Small intestine (tissue), 7 donors: ENCODE measurements at regions not wholly inside any gene's neighbourhood (a gene's known extent, or its start where the extent isn't known, plus 50 kb on each side); places are given as distances from the start of the nearest gene placed in this dataset.
A peak's percentile ranks its signal among the peaks of the same experiment; 100 is the strongest.

Source experiments
- DNase-seq, 2 donors: peaks; one replicate each; pipeline versions ENCODE4 v3.0.0 to v3.0.0-alpha.2; 2013
- FAIRE-seq: peaks from 2 replicates; lab custom pipeline; 2012; peaks lifted over from hg19 to GRCh38; lab: Jason Lieb, UNC
- H3K27ac ChIP-seq, 3 donors: one replicate each; pipeline ENCODE4 v1.5.1; 2013; ENCODE audit warnings: low read length in 2 of 3, mild to moderate bottlenecking in 2 of 3, control low read depth in 1 of 3, inconsistent platforms in 1 of 3, low read depth in 1 of 3, moderate library complexity in 1 of 3
- H3K27me3 ChIP-seq, 3 donors: one replicate each; pipeline ENCODE4 v1.6.1; 2013; ENCODE audit warnings: low read length in 3 of 3, inconsistent platforms in 1 of 3; ENCODE audit not compliant: control insufficient read depth in 3 of 3, insufficient read depth in 3 of 3
- H3K36me3 ChIP-seq, 3 donors: one replicate each; pipeline ENCODE4 v1.6.1; 2013; ENCODE audit warnings: low read length in 3 of 3, inconsistent platforms in 1 of 3, low read depth in 1 of 3, mild to moderate bottlenecking in 1 of 3, moderate library complexity in 1 of 3; ENCODE audit not compliant: control insufficient read depth in 3 of 3, insufficient read depth in 2 of 3
- H3K4me1 ChIP-seq, 3 donors: one replicate each; pipeline ENCODE4 v1.6.1; 2013; ENCODE audit warnings: low read length in 2 of 3, inconsistent platforms in 1 of 3, low read depth in 1 of 3, mild to moderate bottlenecking in 1 of 3, moderate library complexity in 1 of 3; ENCODE audit not compliant: control insufficient read depth in 3 of 3, insufficient read depth in 2 of 3
- H3K4me3 ChIP-seq, 3 donors: one replicate each; pipeline ENCODE4 v1.5.1; 2013; ENCODE audit warnings: low read length in 3 of 3, control low read depth in 1 of 3, inconsistent platforms in 1 of 3, low read depth in 1 of 3, mild to moderate bottlenecking in 1 of 3, moderate library complexity in 1 of 3
- H3K9me3 ChIP-seq, 2 donors: one replicate each; pipeline ENCODE4 v1.6.1; 2013; ENCODE audit warnings: low read depth in 1 of 2, low read length in 1 of 2; ENCODE audit not compliant: control insufficient read depth in 2 of 2, insufficient read depth in 1 of 2
- WGBS, 3 donors: extraction: QIAGEN DNeasy Blood & Tissue Kit; methylation state at CpG; one replicate each; pipeline ENCODE4 v1.1.7; 2013; 5-methylcytosine and 5-hydroxymethylcytosine counted together
- donor health status: healthy with polysubstance abuse.
- donor health status: control.
- donor health status: control.
- donor health status: Bipolar disorder and iron deficiency.
- donor health status: healthy.

DNA sequence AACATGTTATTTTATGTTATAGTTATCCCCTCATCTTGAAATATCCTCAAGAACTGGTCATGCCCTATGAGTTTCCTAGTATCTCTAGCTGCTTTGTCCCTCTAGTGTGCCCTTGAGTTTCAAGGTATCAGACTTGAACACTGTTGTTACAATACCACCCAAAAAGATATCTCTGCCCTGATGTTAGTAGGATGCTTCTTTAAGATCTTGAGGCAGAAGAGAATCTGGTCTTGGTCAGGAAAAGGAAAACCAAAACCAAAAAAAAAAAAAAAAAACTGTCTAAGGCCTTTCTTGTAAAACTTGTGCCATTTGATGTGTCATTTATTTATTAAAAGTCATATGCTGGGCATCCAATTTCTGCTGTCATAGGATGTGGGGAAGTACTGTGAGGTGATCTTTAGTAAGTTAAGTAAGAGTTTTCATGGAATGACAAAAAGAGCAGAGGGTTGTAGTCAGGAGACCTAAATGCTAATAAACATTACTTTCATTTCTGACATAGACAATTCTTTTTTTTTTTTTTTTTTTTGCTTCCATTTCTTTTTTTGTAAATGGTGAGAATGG is 229.7 kb downstream of the NECTIN3 start:
- DNase-seq = no peak
- H3K27me3 ChIP-seq = no peaks in the 10 kb centered on the region
- H3K27ac ChIP-seq = no peak overlapping the region
- no peaks in the 10 kb centered on the region for H3K4me1 ChIP-seq
- no peak overlapping the region for H3K4me3 ChIP-seq
- no peaks in the 10 kb centered on the region for H3K9me3 ChIP-seq
- H3K36me3 ChIP-seq = no peaks in the 10 kb centered on the region
- FAIRE-seq = no peak

DNA sequence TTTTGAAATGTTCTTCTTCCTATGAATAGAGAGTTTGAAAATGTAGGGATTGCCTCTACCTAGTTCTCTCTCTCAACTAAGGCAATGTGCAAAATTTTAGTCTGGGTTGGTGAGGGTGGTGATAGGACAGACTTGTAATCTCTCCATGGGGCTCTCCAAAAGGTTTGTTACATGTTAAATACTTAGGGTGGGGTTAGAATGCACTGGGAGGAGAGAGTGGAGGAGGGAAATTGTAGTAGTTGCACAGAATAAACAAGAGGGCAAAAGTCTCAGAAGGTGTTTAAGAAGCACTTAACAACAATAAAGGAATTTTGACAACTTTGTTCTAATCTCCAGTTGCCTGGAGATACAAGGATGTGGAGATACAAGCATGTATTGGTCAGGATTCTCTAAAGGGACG is 230.4 kb downstream of the NECTIN3 start:
- 88 to 94% (median 94%) methylated on average over 1 of the region's 1 CpG for WGBS, 3 donors
- H3K4me3 ChIP-seq = no peak overlapping the region
- no peaks in the 10 kb centered on the region for H3K9me3 ChIP-seq
- H3K4me1 ChIP-seq = peaks cover 0 to 1% (median 0%) of the 10 kb centered on the region in 3 donors
- FAIRE-seq = no peak
- no peak for DNase-seq
- no peaks in the 10 kb centered on the region for H3K36me3 ChIP-seq
- H3K27ac ChIP-seq = no peak overlapping the region
- H3K27me3 ChIP-seq = no peaks in the 10 kb centered on the region

DNA sequence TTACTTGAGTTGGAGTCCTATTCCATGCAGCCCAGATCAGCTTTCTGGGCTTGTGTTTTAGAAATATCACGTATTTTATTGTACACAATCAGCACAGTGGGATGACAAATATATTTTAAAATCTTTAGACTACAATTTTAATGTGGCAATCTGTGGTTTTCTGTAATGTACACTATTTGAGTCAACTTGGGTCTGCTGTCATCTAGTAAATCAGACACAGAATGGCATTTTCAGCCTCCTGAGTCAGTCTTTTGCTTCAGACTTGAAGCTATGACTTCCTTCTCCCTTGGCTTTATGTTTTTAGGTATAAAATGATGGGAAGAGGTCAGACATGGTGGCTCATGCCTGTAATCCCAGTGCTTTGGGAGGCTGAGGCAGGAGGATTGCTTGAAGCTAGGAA is 232.1 kb downstream of the NECTIN3 start:
- Histone ChIP-seq H3K9me3 (no peaks in the 10 kb centered on the region), H3K27ac (no peak overlapping the region), H3K4me3 (no peak overlapping the region), H3K27me3 (no peaks in the 10 kb centered on the region), H3K36me3 (no peaks in the 10 kb centered on the region), H3K4me1 (peaks cover 0 to 1% (median 0%) of the 10 kb centered on the region in 3 donors)
- WGBS, 3 donors = 75 to 76% (median 75%) methylated on average over 1 of the region's 1 CpG
- DNase-seq (no peak), FAIRE-seq (no peak)

DNA sequence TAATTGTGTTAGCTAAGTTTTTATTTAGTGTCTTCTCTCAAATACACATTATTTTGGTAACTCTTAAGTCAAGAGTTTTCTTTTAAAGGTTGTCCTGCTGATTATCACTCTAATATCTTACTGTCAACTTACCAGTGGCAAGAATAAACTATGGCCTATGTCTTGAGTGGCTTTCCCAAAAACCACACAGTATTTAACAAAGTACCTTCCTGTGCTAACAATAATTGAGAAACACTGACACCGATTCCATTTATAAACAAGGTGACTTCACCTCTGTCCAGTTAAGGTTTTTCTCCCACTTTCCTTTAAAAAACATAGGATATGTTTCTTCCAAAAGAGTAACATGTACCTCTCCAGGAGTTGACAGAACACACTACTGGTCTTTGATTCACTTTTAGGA is 234.3 kb upstream of the CD96 start:
- H3K4me1 ChIP-seq = peaks cover 0 to 17% (median 1%) of the 10 kb centered on the region in 3 donors
- 72 to 96% (median 94%) methylated on average over 1 of the region's 1 CpG for WGBS, 3 donors
- FAIRE-seq (no peak), DNase-seq (no peak)
- no peak overlapping the region for H3K27ac ChIP-seq
- no peak overlapping the region for H3K4me3 ChIP-seq
- H3K27me3 ChIP-seq = no peaks in the 10 kb centered on the region
- H3K9me3 ChIP-seq = no peaks in the 10 kb centered on the region
- H3K36me3 ChIP-seq = no peaks in the 10 kb centered on the region

DNA sequence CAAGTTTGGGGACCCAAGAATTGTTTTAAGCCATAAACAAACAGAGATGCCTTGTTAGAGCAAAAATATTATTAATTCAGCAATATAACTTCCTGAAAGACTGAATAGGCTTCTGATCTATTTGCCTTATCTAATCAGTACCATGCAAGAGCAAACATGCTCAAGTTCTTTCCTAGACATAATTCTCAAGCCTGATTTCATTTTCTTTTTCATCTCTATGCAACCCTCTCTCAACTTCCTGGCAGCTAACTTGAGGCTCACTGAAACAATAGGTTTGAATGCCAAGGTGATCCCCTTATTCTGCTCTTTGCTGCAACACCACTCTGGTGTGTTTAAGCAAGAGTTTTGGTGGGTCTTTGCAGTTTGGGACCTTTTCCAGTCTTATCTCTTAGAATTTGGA is 230.9 kb upstream of the CD96 start:
- DNase-seq (peak; percentile 43 to 62), FAIRE-seq (no peak)
- no peaks in the 10 kb centered on the region for H3K9me3 ChIP-seq
- no peaks in the 10 kb centered on the region for H3K27me3 ChIP-seq
- H3K4me1 ChIP-seq = peaks cover 1 to 19% (median 5%) of the 10 kb centered on the region in 3 donors
- no peak overlapping the region for H3K4me3 ChIP-seq
- peak overlapping the region in 2 of 3 donors; percentile 2 to 71 for H3K27ac ChIP-seq
- no peaks in the 10 kb centered on the region for H3K36me3 ChIP-seq

DNA sequence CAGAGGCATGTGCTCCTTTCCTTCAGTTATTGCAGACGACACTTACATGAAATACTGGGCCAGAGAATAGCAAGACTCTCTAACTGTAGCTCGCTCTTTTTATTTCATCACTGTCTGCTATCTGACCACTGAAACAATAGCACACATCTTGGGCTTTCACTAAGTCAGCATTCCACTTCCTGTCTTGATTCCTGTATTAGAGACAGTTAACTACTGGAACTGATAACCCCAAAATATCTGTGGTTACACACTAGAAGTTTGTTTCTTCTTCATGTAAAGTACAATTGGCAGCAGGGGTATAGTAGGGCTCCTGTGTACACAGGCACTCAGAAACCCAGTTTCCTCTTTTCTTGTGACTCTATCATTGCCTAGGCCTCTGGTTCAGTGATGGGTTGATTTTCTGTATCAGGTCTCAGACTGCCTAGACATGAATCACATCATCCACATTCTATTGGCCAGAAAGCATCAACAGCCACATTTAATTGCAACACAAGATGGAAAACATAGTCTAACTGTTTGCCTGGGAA is 230.2 kb upstream of the CD96 start:
- Histone ChIP-seq H3K27ac (peak overlapping the region in 2 of 3 donors; percentile 45 to 46), H3K36me3 (no peaks in the 10 kb centered on the region), H3K4me3 (no peak overlapping the region), H3K27me3 (no peaks in the 10 kb centered on the region), H3K9me3 (no peaks in the 10 kb centered on the region), H3K4me1 (peaks cover 0 to 19% (median 5%) of the 10 kb centered on the region in 3 donors)
- DNase-seq = peak in 1 of 2 donors; percentile 47
- no peak for FAIRE-seq
- 55 to 76% (median 65%) methylated on average over 2 of the region's 2 CpGs for WGBS, 3 donors

DNA sequence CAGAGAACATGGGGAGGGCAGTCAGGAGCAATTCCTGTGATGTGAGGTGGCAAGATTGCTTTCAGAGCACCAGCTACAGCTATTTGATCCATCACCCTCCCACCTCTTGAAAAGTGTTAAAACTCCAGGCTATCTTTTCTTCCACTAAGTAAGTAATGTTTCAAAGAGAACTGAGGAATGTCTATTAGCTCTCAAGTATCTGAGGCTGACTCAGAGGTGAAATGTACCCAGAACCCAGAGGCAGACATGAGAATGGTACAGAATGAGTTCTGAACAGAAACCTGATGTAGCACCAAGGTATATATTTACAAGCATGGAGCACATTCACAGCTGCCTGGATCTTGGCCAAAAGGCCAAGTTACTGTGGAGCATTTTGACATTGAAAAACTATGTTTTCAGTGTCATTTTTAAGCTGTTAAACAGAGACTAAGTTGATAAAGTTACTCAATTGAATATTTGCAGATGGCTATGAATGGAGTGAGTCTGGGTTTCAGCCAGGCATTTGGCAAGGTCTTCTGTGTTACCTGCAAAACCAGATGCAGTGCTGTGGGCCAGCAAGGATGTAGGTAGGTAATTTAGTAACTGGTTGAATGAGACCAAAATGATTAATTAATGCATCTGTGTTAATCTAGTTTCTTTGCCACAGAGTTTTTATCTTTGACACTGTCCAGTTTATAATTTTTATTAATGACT is 227.7 kb upstream of the CD96 start:
- Histone ChIP-seq H3K27ac (no peak overlapping the region), H3K27me3 (no peaks in the 10 kb centered on the region), H3K36me3 (no peaks in the 10 kb centered on the region), H3K9me3 (no peaks in the 10 kb centered on the region), H3K4me3 (no peak overlapping the region), H3K4me1 (peaks cover 0 to 19% (median 5%) of the 10 kb centered on the region in 3 donors)
- DNase-seq (no peak), FAIRE-seq (no peak)

DNA sequence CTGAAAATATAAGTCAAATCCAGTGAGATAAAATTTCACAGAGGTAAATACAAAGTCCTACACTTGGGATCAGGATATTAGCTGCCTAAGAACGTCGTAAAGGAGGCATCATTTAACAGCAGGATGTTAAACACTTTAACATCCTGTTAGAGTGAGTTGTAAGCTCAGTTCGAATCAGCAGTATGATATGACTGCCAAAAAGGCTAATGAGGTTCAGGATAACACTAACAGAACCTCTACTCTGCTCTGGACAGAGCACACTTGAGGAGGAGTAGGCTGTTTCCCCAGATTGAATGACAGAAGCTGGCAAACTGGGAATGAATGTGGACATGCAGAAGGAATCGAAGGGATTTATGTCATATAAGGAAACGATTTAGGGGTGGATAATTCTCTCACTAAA is 227.1 kb upstream of the CD96 start:
- Histone ChIP-seq H3K36me3 (no peaks in the 10 kb centered on the region), H3K4me1 (peaks cover 0 to 19% (median 5%) of the 10 kb centered on the region in 3 donors), H3K9me3 (no peaks in the 10 kb centered on the region), H3K27me3 (no peaks in the 10 kb centered on the region), H3K27ac (peak overlapping the region in 1 of 3 donors; percentile 39), H3K4me3 (no peak overlapping the region)
- FAIRE-seq (no peak), DNase-seq (no peak)
- WGBS, 3 donors = 28 to 37% (median 30%) methylated on average over 5 of the region's 5 CpGs
